Gastroesophageal sphincter (tissue), 3 donors: ENCODE measurements at regions not wholly inside any gene's neighbourhood (a gene's known extent, or its start where the extent isn't known, plus 50 kb on each side); places are given as distances from the start of the nearest gene placed in this dataset.

Experiments
- POLR2A ChIP-seq, 2 donors: fragments of 450-650 bp; IDR thresholded peaks; one replicate each; pipeline ENCODE4 v1.6.1; 2017; ENCODE audit warnings: antibody characterized with exemption in 2 of 2, mild to moderate bottlenecking in 2 of 2, moderate library complexity in 1 of 2
- POLR2AphosphoS5 ChIP-seq: sonication (generic); formaldehyde crosslinking; IDR thresholded peaks from one replicate; pipeline ENCODE4 v1.6.1; 2017; ENCODE audit warnings: antibody characterized with exemption
- TF ChIP-seq, protein P1 (sequence below), 4 experiments: fragments of 200-600 bp in 2 of 4; fragments of 450-650 bp in 2 of 4; sonication (generic) in 1 of 4; IDR thresholded peaks; one replicate each; pipeline ENCODE4 v1.5.1; 2017 to 2019; ENCODE audit warnings: antibody characterized with exemption in 4 of 4, mild to moderate bottlenecking in 2 of 4, moderate library complexity in 2 of 4

- TF ChIP-seq POLR2AphosphoS5: no peak
- no peak for TF ChIP-seq POLR2A (IDR thresholded peaks at IDR 0.05)
- TF ChIP-seq, protein P1, sequence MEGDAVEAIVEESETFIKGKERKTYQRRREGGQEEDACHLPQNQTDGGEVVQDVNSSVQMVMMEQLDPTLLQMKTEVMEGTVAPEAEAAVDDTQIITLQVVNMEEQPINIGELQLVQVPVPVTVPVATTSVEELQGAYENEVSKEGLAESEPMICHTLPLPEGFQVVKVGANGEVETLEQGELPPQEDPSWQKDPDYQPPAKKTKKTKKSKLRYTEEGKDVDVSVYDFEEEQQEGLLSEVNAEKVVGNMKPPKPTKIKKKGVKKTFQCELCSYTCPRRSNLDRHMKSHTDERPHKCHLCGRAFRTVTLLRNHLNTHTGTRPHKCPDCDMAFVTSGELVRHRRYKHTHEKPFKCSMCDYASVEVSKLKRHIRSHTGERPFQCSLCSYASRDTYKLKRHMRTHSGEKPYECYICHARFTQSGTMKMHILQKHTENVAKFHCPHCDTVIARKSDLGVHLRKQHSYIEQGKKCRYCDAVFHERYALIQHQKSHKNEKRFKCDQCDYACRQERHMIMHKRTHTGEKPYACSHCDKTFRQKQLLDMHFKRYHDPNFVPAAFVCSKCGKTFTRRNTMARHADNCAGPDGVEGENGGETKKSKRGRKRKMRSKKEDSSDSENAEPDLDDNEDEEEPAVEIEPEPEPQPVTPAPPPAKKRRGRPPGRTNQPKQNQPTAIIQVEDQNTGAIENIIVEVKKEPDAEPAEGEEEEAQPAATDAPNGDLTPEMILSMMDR (IDR thresholded peaks at IDR 0.05): no peak
Observed at GRCh38 chr14:53605562-53605961, 351.1 kb downstream of the BMP4 start.
